Breast epithelium (tissue), 3 donors: ENCODE measurements at regions not wholly inside any gene's neighbourhood (a gene's known extent, or its start where the extent isn't known, plus 50 kb on each side); places are given as distances from the start of the nearest gene placed in this dataset.

ENCODE experiments used
- POLR2A ChIP-seq: fragments of 450-650 bp; IDR thresholded peaks from one replicate; pipeline ENCODE4 v1.6.1; 2016; ENCODE audit warnings: antibody characterized with exemption, mild to moderate bottlenecking, moderate library complexity
- POLR2AphosphoS5 ChIP-seq, 3 donors: sonication (generic); formaldehyde crosslinking; IDR thresholded peaks; one replicate each; pipeline ENCODE4 v1.6.1; 2017; ENCODE audit warnings: antibody characterized with exemption in 3 of 3
- TF ChIP-seq, protein P1 (sequence below), 3 donors: fragments of 450-650 bp; IDR thresholded peaks; one replicate each; pipeline ENCODE4 v1.5.1; 2016 to 2017; ENCODE audit warnings: antibody characterized with exemption in 3 of 3, mild to moderate bottlenecking in 3 of 3, moderate library complexity in 3 of 3

DNA sequence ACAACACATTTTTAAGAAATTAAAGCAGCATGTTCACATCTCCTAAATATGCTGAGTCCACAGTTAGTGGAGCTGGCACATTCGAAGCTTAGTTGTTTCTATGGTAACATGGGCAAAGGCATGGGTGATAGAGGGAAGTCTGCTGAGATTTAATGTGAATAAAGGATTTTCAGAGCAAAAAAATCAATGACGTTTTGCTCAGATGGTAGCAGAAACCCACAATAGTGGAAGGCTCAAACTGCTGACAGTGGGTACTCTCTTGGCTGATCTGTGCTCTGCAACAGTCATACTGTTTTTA is 795.1 kb upstream of the ARPP21 start:
- no peak for TF ChIP-seq POLR2AphosphoS5 (IDR thresholded peaks at IDR 0.05)
- no peak for TF ChIP-seq POLR2A
- TF ChIP-seq, protein P1, sequence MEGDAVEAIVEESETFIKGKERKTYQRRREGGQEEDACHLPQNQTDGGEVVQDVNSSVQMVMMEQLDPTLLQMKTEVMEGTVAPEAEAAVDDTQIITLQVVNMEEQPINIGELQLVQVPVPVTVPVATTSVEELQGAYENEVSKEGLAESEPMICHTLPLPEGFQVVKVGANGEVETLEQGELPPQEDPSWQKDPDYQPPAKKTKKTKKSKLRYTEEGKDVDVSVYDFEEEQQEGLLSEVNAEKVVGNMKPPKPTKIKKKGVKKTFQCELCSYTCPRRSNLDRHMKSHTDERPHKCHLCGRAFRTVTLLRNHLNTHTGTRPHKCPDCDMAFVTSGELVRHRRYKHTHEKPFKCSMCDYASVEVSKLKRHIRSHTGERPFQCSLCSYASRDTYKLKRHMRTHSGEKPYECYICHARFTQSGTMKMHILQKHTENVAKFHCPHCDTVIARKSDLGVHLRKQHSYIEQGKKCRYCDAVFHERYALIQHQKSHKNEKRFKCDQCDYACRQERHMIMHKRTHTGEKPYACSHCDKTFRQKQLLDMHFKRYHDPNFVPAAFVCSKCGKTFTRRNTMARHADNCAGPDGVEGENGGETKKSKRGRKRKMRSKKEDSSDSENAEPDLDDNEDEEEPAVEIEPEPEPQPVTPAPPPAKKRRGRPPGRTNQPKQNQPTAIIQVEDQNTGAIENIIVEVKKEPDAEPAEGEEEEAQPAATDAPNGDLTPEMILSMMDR (IDR thresholded peaks at IDR 0.05), result no peak
